ENCODE measurements at regions not wholly inside any gene's neighbourhood (a gene's known extent, or its start where the extent isn't known, plus 50 kb on each side); places are given as distances from the start of the nearest gene placed in this dataset.

DNA sequence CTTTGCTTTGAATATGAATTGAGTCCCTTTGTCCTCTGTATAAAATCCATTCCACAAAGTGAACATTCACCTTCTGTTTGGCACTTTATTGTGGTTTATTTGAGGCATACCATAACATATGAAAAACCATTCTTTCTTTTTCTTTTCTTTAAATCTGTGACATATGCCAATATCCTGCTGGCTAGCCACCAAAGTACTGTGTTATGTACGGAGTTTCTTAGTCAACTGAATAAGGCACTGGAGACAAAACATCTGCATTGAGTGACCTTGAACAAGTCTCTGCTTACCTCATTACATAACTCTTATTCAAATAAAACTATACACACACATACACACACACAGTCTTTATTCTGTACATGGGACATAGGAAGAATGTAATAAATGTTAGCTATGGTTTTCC lies 872.8 kb downstream of the C4orf33 start:
- TF ChIP-seq ZNF8 (CRISPR knock-in tag; IDR thresholded peaks at IDR 0.05) = no peak
- no peak for TF ChIP-seq ZNF70 (CRISPR knock-in tag; IDR thresholded peaks at IDR 0.05)
- no peak for TF ChIP-seq OSR1 (CRISPR knock-in tag; IDR thresholded peaks at IDR 0.05)
- TF ChIP-seq TCF4 (CRISPR knock-in tag; IDR thresholded peaks at IDR 0.05; ENCODE audit: borderline replicate concordance) = no peak
- TF ChIP-seq ARNTL (CRISPR knock-in tag; IDR thresholded peaks at IDR 0.05; ENCODE audit: borderline replicate concordance, low read depth) = no peak
- TF ChIP-seq GLIS3 (CRISPR knock-in tag; IDR thresholded peaks at IDR 0.05) = no peak
- TF ChIP-seq, protein P1, sequence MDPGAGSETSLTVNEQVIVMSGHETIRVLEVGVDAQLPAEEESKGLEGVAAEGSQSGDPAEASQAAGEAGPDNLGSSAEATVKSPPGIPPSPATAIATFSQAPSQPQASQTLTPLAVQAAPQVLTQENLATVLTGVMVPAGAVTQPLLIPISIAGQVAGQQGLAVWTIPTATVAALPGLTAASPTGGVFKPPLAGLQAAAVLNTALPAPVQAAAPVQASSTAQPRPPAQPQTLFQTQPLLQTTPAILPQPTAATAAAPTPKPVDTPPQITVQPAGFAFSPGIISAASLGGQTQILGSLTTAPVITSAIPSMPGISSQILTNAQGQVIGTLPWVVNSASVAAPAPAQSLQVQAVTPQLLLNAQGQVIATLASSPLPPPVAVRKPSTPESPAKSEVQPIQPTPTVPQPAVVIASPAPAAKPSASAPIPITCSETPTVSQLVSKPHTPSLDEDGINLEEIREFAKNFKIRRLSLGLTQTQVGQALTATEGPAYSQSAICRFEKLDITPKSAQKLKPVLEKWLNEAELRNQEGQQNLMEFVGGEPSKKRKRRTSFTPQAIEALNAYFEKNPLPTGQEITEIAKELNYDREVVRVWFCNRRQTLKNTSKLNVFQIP (CRISPR knock-in tag; IDR thresholded peaks at IDR 0.05; ENCODE audit: borderline replicate concordance, low read depth) = no peak
- no peak for TF ChIP-seq ZNF565 (CRISPR knock-in tag; conservative IDR thresholded peaks at IDR 0.05; ENCODE audit: low read depth)
- no peak for TF ChIP-seq CSDC2 (CRISPR knock-in tag; IDR thresholded peaks at IDR 0.05)
- no peak for TF ChIP-seq PPARA (CRISPR knock-in tag; IDR thresholded peaks at IDR 0.05; ENCODE audit: borderline replicate concordance)
- no peak for TF ChIP-seq ZC3H10 (CRISPR knock-in tag; IDR thresholded peaks at IDR 0.05)
- TF ChIP-seq, protein P2, sequence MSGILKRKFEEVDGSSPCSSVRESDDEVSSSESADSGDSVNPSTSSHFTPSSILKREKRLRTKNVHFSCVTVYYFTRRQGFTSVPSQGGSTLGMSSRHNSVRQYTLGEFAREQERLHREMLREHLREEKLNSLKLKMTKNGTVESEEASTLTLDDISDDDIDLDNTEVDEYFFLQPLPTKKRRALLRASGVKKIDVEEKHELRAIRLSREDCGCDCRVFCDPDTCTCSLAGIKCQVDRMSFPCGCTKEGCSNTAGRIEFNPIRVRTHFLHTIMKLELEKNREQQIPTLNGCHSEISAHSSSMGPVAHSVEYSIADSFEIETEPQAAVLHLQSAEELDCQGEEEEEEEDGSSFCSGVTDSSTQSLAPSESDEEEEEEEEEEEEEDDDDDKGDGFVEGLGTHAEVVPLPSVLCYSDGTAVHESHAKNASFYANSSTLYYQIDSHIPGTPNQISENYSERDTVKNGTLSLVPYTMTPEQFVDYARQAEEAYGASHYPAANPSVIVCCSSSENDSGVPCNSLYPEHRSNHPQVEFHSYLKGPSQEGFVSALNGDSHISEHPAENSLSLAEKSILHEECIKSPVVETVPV (CRISPR knock-in tag; IDR thresholded peaks at IDR 0.05) = no peak
- TF ChIP-seq ESRRG (CRISPR knock-in tag; IDR thresholded peaks at IDR 0.05) = no peak
- no peak for TF ChIP-seq BACH2 (CRISPR knock-in tag; IDR thresholded peaks at IDR 0.05; ENCODE audit: borderline replicate concordance)
- TF ChIP-seq, protein P3, sequence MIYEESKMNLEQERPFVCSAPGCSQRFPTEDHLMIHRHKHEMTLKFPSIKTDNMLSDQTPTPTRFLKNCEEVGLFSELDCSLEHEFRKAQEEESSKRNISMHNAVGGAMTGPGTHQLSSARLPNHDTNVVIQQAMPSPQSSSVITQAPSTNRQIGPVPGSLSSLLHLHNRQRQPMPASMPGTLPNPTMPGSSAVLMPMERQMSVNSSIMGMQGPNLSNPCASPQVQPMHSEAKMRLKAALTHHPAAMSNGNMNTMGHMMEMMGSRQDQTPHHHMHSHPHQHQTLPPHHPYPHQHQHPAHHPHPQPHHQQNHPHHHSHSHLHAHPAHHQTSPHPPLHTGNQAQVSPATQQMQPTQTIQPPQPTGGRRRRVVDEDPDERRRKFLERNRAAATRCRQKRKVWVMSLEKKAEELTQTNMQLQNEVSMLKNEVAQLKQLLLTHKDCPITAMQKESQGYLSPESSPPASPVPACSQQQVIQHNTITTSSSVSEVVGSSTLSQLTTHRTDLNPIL (CRISPR knock-in tag; IDR thresholded peaks at IDR 0.05; ENCODE audit: low read depth) = no peak
- no peak for ATAC-seq

DNA sequence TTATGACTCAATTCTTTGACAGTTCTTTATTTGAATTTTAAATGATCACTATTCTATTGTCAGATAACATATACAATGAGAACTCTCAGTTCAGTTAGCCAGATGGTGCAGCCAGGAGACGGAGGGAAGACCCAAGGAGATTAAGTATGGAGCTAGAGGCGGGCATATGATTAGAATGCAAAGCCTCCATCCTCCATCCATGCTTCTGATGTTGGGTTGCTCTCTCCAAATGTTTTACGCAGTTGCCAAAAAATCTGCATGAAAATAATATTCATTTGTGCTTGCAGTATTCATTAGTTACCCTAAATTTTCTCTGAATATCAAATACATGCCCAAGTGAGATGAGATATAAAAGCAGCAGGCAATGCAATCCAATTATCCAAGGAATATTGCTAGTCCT lies 874.8 kb downstream of the C4orf33 start:
- TF ChIP-seq ZNF70 (CRISPR knock-in tag; IDR thresholded peaks at IDR 0.05) (no peak), PPARA (CRISPR knock-in tag; IDR thresholded peaks at IDR 0.05; ENCODE audit: borderline replicate concordance) (no peak), GLIS3 (CRISPR knock-in tag; IDR thresholded peaks at IDR 0.05) (no peak), ZFP30 (CRISPR knock-in tag; IDR thresholded peaks at IDR 0.05) (no peak), ZC3H10 (CRISPR knock-in tag; IDR thresholded peaks at IDR 0.05) (no peak), ZFP3 (CRISPR knock-in tag; IDR thresholded peaks at IDR 0.05) (no peak), ZNF8 (CRISPR knock-in tag; IDR thresholded peaks at IDR 0.05) (no peak), SNAI2 (CRISPR knock-in tag; IDR thresholded peaks at IDR 0.05) (no peak), OSR1 (CRISPR knock-in tag; IDR thresholded peaks at IDR 0.05) (no peak), TOX (CRISPR knock-in tag; IDR thresholded peaks at IDR 0.05; ENCODE audit: borderline replicate concordance) (no peak), ZNF565 (CRISPR knock-in tag; conservative IDR thresholded peaks at IDR 0.05; ENCODE audit: low read depth) (no peak), CSDC2 (CRISPR knock-in tag; IDR thresholded peaks at IDR 0.05) (no peak), ISL1 (CRISPR knock-in tag; IDR thresholded peaks at IDR 0.05) (no peak), ESRRG (CRISPR knock-in tag; IDR thresholded peaks at IDR 0.05) (no peak)
- TF ChIP-seq, protein P3 (CRISPR knock-in tag; IDR thresholded peaks at IDR 0.05; ENCODE audit: low read depth) = no peak
- TF ChIP-seq, protein P1 (CRISPR knock-in tag; IDR thresholded peaks at IDR 0.05; ENCODE audit: borderline replicate concordance, low read depth) = no peak
- TF ChIP-seq, protein P4, sequence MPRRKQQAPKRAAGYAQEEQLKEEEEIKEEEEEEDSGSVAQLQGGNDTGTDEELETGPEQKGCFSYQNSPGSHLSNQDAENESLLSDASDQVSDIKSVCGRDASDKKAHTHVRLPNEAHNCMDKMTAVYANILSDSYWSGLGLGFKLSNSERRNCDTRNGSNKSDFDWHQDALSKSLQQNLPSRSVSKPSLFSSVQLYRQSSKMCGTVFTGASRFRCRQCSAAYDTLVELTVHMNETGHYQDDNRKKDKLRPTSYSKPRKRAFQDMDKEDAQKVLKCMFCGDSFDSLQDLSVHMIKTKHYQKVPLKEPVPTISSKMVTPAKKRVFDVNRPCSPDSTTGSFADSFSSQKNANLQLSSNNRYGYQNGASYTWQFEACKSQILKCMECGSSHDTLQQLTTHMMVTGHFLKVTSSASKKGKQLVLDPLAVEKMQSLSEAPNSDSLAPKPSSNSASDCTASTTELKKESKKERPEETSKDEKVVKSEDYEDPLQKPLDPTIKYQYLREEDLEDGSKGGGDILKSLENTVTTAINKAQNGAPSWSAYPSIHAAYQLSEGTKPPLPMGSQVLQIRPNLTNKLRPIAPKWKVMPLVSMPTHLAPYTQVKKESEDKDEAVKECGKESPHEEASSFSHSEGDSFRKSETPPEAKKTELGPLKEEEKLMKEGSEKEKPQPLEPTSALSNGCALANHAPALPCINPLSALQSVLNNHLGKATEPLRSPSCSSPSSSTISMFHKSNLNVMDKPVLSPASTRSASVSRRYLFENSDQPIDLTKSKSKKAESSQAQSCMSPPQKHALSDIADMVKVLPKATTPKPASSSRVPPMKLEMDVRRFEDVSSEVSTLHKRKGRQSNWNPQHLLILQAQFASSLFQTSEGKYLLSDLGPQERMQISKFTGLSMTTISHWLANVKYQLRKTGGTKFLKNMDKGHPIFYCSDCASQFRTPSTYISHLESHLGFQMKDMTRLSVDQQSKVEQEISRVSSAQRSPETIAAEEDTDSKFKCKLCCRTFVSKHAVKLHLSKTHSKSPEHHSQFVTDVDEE (CRISPR knock-in tag; IDR thresholded peaks at IDR 0.05) = no peak
- TF ChIP-seq, protein P5, sequence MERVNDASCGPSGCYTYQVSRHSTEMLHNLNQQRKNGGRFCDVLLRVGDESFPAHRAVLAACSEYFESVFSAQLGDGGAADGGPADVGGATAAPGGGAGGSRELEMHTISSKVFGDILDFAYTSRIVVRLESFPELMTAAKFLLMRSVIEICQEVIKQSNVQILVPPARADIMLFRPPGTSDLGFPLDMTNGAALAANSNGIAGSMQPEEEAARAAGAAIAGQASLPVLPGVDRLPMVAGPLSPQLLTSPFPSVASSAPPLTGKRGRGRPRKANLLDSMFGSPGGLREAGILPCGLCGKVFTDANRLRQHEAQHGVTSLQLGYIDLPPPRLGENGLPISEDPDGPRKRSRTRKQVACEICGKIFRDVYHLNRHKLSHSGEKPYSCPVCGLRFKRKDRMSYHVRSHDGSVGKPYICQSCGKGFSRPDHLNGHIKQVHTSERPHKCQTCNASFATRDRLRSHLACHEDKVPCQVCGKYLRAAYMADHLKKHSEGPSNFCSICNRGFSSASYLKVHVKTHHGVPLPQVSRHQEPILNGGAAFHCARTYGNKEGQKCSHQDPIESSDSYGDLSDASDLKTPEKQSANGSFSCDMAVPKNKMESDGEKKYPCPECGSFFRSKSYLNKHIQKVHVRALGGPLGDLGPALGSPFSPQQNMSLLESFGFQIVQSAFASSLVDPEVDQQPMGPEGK (CRISPR knock-in tag; IDR thresholded peaks at IDR 0.05; ENCODE audit: borderline replicate concordance) = no peak
- no peak for ATAC-seq
